LNCaP clone FGC (cell line): ENCODE measurements at regions not wholly inside any gene's neighbourhood (a gene's known extent, or its start where the extent isn't known, plus 50 kb on each side); places are given as distances from the start of the nearest gene placed in this dataset.
"Not testable (repeated sequence)": the region's sequence is repeated elsewhere in the genome, so short reads cannot be mapped to it uniquely, and the experiment has no call there.

Experiments used
- DNase-seq: peaks from one replicate; pipeline ENCODE4 v3.0.0-alpha.2; 2011; ENCODE audit warnings: low read depth
- H3K4me3 ChIP-seq: 2 replicates; pipeline ENCODE4 v1.5.1; 2011; ENCODE audit warnings: mild to moderate bottlenecking, low read depth, low read length, control low read depth
- TF ChIP-seq, protein P1 (sequence below): IDR thresholded peaks from 2 replicates; pipeline ENCODE4 v1.5.1; 2012; ENCODE audit warnings: mild to moderate bottlenecking; ENCODE audit not compliant: control insufficient read depth, insufficient read depth; ENCODE audit errors: extremely low read depth

DNA sequence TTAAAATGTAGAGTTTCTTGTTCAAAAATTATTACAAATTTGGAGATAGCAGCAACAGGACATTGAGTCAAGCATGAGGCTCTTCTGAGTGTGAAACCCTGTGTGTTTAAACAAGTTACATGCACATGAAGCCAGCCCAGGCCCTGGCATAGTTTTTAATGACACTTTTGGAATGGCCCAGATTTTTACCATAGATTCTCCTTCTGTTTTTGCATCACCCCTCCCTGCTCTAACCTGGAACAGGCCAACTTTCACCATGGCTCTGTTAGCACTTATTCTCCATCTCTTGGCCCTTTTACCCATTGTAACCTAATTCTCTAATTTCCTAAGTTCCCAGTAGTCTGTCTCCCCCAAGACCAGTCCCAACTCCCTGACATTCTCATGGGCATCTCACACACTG lies 63.1 kb upstream of the PRSS23 start:
- H3K4me3 ChIP-seq: no peak overlapping the region
- no peak for DNase-seq
- TF ChIP-seq, protein P1, sequence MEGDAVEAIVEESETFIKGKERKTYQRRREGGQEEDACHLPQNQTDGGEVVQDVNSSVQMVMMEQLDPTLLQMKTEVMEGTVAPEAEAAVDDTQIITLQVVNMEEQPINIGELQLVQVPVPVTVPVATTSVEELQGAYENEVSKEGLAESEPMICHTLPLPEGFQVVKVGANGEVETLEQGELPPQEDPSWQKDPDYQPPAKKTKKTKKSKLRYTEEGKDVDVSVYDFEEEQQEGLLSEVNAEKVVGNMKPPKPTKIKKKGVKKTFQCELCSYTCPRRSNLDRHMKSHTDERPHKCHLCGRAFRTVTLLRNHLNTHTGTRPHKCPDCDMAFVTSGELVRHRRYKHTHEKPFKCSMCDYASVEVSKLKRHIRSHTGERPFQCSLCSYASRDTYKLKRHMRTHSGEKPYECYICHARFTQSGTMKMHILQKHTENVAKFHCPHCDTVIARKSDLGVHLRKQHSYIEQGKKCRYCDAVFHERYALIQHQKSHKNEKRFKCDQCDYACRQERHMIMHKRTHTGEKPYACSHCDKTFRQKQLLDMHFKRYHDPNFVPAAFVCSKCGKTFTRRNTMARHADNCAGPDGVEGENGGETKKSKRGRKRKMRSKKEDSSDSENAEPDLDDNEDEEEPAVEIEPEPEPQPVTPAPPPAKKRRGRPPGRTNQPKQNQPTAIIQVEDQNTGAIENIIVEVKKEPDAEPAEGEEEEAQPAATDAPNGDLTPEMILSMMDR: no peak

GRCh38 chr11:86736291-86737143 lies 63.8 kb upstream of the PRSS23 start:
- TF ChIP-seq, protein P1: no peak
- no peak for DNase-seq
- no peak overlapping the region for H3K4me3 ChIP-seq

DNA sequence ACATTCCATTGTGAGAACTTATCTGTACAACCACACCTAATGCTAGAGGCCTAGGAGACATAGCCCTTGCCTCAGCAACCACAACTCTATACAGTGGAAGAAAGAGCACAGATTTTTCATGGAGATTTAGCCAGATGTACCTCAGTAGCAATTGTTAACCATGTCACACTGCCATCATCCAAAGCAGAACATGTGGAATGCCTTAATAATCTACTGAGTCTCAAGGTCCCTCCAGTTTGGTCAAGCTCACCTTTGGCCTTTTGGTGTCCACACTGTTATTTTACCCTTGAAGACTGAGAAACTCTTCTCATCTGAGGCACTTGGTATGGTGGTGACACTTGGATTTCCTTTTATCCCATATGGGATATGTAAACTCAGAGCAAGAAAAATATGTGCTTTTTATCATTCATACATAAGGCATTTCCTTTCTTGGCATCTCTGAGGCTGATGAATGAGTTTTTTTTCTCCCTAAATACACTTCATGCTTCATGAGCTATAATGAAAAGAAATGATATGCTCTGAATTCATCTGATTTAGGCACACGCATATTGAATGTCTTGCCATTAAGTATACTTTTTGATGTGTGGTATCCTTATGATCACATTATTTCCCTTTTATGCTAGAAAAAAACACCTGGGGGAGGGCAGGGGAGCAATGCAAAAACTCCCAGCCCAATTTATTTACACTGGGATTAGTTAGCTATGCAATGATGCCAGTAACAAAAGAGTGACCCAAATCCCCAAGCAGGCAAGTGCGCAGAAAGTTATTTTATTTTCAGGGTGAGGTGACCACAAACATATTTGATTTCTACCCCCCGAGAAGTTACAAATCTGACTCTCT lies 63.3 kb upstream of the ME3 start:
- DNase-seq: no peak
- TF ChIP-seq, protein P1: no peak
- no peak overlapping the region for H3K4me3 ChIP-seq

GRCh38 chr11:86732739-86733138 lies 60.3 kb upstream of the ME3 start:
- H3K4me3 ChIP-seq, DNase-seq: not testable (repeated sequence)

GRCh38 chr11:86732286-86732685 lies 59.9 kb upstream of the ME3 start:
- not testable (repeated sequence) for H3K4me3 ChIP-seq, DNase-seq

DNA sequence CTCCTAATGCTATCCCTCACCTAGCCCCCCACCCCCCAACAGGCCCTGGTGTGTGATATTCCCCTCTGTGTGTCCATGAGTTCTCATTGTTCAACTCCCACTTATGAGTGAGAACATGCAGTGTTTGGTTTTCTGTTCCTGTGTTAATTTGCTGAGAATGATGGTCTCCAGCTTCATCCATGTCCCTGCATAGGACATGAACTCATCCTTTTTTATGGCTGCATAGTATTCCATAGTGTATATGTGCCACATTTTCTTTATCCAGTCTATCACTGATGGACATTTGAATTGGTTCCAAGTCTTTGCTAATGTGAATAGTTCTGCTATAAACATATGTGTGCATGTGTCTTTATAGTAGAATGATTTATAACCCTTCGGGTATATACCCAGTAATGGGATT lies 57.2 kb upstream of the ME3 start:
- not testable (repeated sequence) for H3K4me3 ChIP-seq, DNase-seq

DNA sequence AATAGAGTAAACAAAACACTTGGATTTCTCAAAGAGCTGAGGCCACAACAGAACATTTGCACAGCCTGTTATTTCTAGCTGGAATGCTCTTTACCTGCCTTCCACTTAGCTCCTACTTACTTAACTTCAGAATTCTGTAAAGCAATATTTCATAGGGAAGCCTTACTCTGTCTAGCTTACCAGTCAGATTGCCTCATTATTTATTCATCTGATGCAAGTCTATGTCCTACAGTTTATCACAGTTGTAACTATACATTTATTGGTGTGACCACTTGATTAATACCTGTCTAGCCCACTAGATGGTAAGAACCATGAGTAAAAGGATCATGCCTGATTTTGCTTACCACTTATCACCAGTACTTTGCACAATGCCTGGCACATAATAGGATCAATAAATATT lies 56.1 kb upstream of the ME3 start:
- no peak for DNase-seq
- TF ChIP-seq, protein P1: no peak
- no peak overlapping the region for H3K4me3 ChIP-seq

- no peak for DNase-seq
- no peak overlapping the region for H3K4me3 ChIP-seq
- TF ChIP-seq, protein P1: no peak
Observed at GRCh38 chr11:86726770-86727504, 54.5 kb upstream of the ME3 start.
